IMR-90 (cell line): ENCODE measurements at regions not wholly inside any gene's neighbourhood (a gene's known extent, or its start where the extent isn't known, plus 50 kb on each side); places are given as distances from the start of the nearest gene placed in this dataset.

Experiments
- ATAC-seq: fragments of 200-7000 bp; cut with Tn5 transposase; 2 replicates; pipeline ENCODE4 v1.9.1; 2020; ENCODE audit warnings: low read depth, mild to moderate bottlenecking, moderate library complexity
- BruUV-seq: library from RNA; stranded (reverse); fragments of 400-500 nt; replicated peaks from 2 replicates; lab custom pipeline; 2021; lab: Mats Ljungman, UMichigan
- CTCF ChIA-PET: fragments of 300-600 bp; formaldehyde crosslinking; extraction: SDS; loops from one replicate; lab custom pipeline; 2021; ENCODE audit warnings: antibody characterized with exemption; lab: Yijun Ruan, JAX
- POLR2A ChIA-PET: fragments of 300-600 bp; sonication (Branson Sonifier 250); formaldehyde crosslinking; loops from one replicate; lab custom pipeline; 2022; ENCODE audit warnings: antibody characterized with exemption; ENCODE audit not compliant: unreplicated experiment; lab: Charles Lee
- DNase-seq: peaks from one replicate; pipeline ENCODE4 v3.0.0; 2013
- H2AFZ ChIP-seq: replicated peaks from 2 replicates; pipeline ENCODE3; 2013; ENCODE audit warnings: low read length, mild to moderate bottlenecking; ENCODE audit not compliant: poor library complexity
- H2AK5ac ChIP-seq: 2 replicates; pipeline ENCODE4 v1.6.1; 2013; ENCODE audit warnings: low read depth, low read length, inconsistent platforms
- H2AK9ac ChIP-seq: replicated peaks from 2 replicates; pipeline ENCODE3; 2013; ENCODE audit warnings: mild to moderate bottlenecking, low read depth, low read length, moderate library complexity; ENCODE audit not compliant: poor library complexity
- H2BK120ac ChIP-seq: 2 replicates; pipeline ENCODE4 v1.6.1; 2013; ENCODE audit warnings: low read depth, low read length, inconsistent platforms
- H2BK15ac ChIP-seq: 3 replicates; pipeline ENCODE4 v1.6.1; 2013; ENCODE audit warnings: low read depth, low read length, inconsistent platforms
- H2BK20ac ChIP-seq: 2 replicates; pipeline ENCODE4 v1.6.1; 2013; ENCODE audit warnings: low read depth, mild to moderate bottlenecking, inconsistent platforms, low read length, moderate library complexity
- H2BK5ac ChIP-seq: 2 replicates; pipeline ENCODE4 v1.6.1; 2013; ENCODE audit warnings: mild to moderate bottlenecking, low read depth, low read length, inconsistent platforms; ENCODE audit not compliant: poor library complexity, severe bottlenecking
- H3K14ac ChIP-seq: replicated peaks from 2 replicates; pipeline ENCODE4 v1.6.1; 2013; ENCODE audit warnings: low read depth, low read length, inconsistent platforms
- H3K18ac ChIP-seq: 2 replicates; pipeline ENCODE4 v1.6.1; 2013; ENCODE audit warnings: low read depth, low read length, control low read depth
- H3K23ac ChIP-seq: 2 replicates; pipeline ENCODE4 v1.6.1; 2013; ENCODE audit warnings: low read depth, low read length, inconsistent platforms
- H3K27ac ChIP-seq: 2 replicates; pipeline ENCODE4 v1.5.1; 2013; ENCODE audit warnings: mild to moderate bottlenecking, control low read depth, low read length; ENCODE audit not compliant: insufficient read depth
- H3K27me3 ChIP-seq: 2 replicates; pipeline ENCODE4 v1.6.1; 2013; ENCODE audit warnings: low read length; ENCODE audit not compliant: control insufficient read depth, insufficient read depth
- H3K36me3 ChIP-seq: 2 replicates; pipeline ENCODE4 v1.6.1; 2013; ENCODE audit warnings: low read length, mixed read lengths; ENCODE audit not compliant: control insufficient read depth, insufficient read depth
- H3K4ac ChIP-seq: 2 replicates; pipeline ENCODE4 v1.6.1; 2013; ENCODE audit warnings: low read depth, low read length, inconsistent platforms
- H3K4me1 ChIP-seq: 2 replicates; pipeline ENCODE4 v1.6.1; 2013; ENCODE audit warnings: low read length, mixed read lengths; ENCODE audit not compliant: control insufficient read depth, insufficient read depth
- H3K4me2 ChIP-seq: 2 replicates; pipeline ENCODE4 v1.6.1; 2013; ENCODE audit warnings: low read depth, mild to moderate bottlenecking, control low read depth, low read length, moderate library complexity
- H3K4me3 ChIP-seq: 2 replicates; pipeline ENCODE4 v1.5.1; 2013; ENCODE audit warnings: low read depth, mild to moderate bottlenecking, control low read depth, low read length, moderate library complexity; ENCODE audit not compliant: insufficient read depth
- H3K56ac ChIP-seq: 2 replicates; pipeline ENCODE4 v1.6.1; 2013; ENCODE audit warnings: low read length, inconsistent platforms; ENCODE audit not compliant: insufficient read depth; ENCODE audit errors: extremely low read depth
- H3K79me1 ChIP-seq, 2 experiments: 2 replicates each; pipeline ENCODE4 v1.6.1; 2013; ENCODE audit warnings: low read length in 2 of 2, inconsistent platforms in 1 of 2, low read depth in 1 of 2
- H3K9ac ChIP-seq: 2 replicates; pipeline ENCODE4 v1.6.1; 2013; ENCODE audit warnings: low read depth, low read length, control low read depth
- H3K9me1 ChIP-seq: 2 replicates; pipeline ENCODE4 v1.6.1; 2013; ENCODE audit warnings: low read length, inconsistent platforms; ENCODE audit not compliant: insufficient read depth
- H3K9me3 ChIP-seq: 2 replicates; pipeline ENCODE4 v1.6.1; 2013; ENCODE audit warnings: low read length; ENCODE audit not compliant: control insufficient read depth, insufficient read depth
- H4K20me1 ChIP-seq: 2 replicates; pipeline ENCODE4 v1.6.1; 2013; ENCODE audit warnings: low read length, inconsistent platforms; ENCODE audit not compliant: insufficient read depth
- H4K5ac ChIP-seq: 2 replicates; pipeline ENCODE4 v1.6.1; 2013; ENCODE audit warnings: mild to moderate bottlenecking, low read depth, low read length, control low read depth
- H4K8ac ChIP-seq, 2 experiments: 2 replicates each; pipeline ENCODE4 v1.6.1; 2013; ENCODE audit warnings: low read depth in 2 of 2, low read length in 2 of 2, control low read depth in 1 of 2, inconsistent platforms in 1 of 2
- H4K91ac ChIP-seq: 2 replicates; pipeline ENCODE4 v1.6.1; 2013; ENCODE audit warnings: low read depth, low read length, inconsistent platforms; ENCODE audit not compliant: insufficient read depth
- CEBPB ChIP-seq: IDR thresholded peaks from 2 replicates; pipeline ENCODE4 v1.6.1; 2012; ENCODE audit warnings: low read depth, low read length, improper control_type of control experiment
- MAFK ChIP-seq: IDR thresholded peaks from 2 replicates; pipeline ENCODE4 v1.6.1; 2012; ENCODE audit warnings: low read depth, low read length, improper control_type of control experiment
- MXI1 ChIP-seq: IDR thresholded peaks from 2 replicates; pipeline ENCODE4 v1.6.1; 2012; ENCODE audit warnings: low read depth, mild to moderate bottlenecking, low read length, moderate library complexity, borderline replicate concordance
- RAD21 ChIP-seq: IDR thresholded peaks from 2 replicates; pipeline ENCODE4 v1.6.1; 2012; ENCODE audit warnings: low read length, improper control_type of control experiment
- RCOR1 ChIP-seq: IDR thresholded peaks from 2 replicates; pipeline ENCODE4 v1.6.1; 2012; ENCODE audit warnings: mild to moderate bottlenecking, low read length, improper control_type of control experiment; ENCODE audit not compliant: insufficient replicate concordance
- WGBS, 2 experiments: methylation state at CpG; one replicate each; pipeline versions ENCODE4 v1.1.5 to v1.1.7; 2013; ENCODE audit warnings: missing lambda C conversion rate in 2 of 2; ENCODE audit not compliant: insufficient read length in 1 of 2; ENCODE audit errors: extremely low coverage in 2 of 2; 5-methylcytosine and 5-hydroxymethylcytosine counted together
- dilution Hi-C: fragments of 300-500 bp; cut with HindIII; formaldehyde crosslinking; loops from one replicate; pipeline ENCODE4 v1.14.3; 2018; ENCODE audit warnings: low sequenced_read_pairs; ENCODE audit not compliant: unreplicated experiment
- in situ Hi-C: fragments of 300-500 bp; cut with MboI; formaldehyde crosslinking; loops from 3 replicates; pipeline ENCODE4 v1.14.3; 2019; ENCODE audit warnings: low sequenced_read_pairs, inconsistent platforms, mixed read lengths
- intact Hi-C: fragments of 100-400 bp; cut with micrococcal nuclease; formaldehyde crosslinking; loops from 2 replicates; pipeline ENCODE4 v1.10.0; 2022
- TF ChIP-seq, protein P1 (sequence below): fragments of 150-350 bp; IDR thresholded peaks from 2 replicates; pipeline ENCODE4 v1.6.1; 2017; ENCODE audit warnings: mild to moderate bottlenecking, antibody characterized with exemption, low read length, low read depth
- TF ChIP-seq, protein P2 (sequence below): conservative IDR thresholded peaks from 2 replicates; pipeline ENCODE4 v1.5.1; 2012; ENCODE audit warnings: mild to moderate bottlenecking, low read depth, low read length, improper control_type of control experiment

DNA sequence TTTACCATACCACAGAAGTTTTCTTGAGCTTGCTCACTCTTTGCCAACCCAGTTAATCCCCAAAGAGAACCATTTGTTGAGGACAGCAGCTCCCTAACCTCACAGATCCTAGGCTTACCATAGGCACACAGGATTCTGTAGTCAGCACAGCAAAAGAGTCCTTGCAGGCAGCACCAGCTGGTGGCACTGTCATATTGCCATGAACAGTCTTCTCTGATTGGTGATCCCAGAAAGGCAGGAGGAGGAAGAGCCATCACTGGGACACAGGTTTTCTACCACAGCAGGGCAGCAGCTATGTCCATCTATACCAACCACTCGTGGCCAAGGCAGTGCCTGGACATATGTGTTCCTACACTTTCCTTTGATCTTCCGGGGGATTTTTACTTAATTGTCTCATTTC lies 297.1 kb upstream of the CD180 start:
- dilution Hi-C loops (no loop called here), intact Hi-C loops (no loop called here), in situ Hi-C loops (no loop called here)
- TF ChIP-seq CEBPB (no peak), RAD21 (no peak), RCOR1 (no peak), MXI1 (no peak), MAFK (no peak)
- TF ChIP-seq, protein P1, sequence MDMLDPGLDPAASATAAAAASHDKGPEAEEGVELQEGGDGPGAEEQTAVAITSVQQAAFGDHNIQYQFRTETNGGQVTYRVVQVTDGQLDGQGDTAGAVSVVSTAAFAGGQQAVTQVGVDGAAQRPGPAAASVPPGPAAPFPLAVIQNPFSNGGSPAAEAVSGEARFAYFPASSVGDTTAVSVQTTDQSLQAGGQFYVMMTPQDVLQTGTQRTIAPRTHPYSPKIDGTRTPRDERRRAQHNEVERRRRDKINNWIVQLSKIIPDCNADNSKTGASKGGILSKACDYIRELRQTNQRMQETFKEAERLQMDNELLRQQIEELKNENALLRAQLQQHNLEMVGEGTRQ = no peak
- TF ChIP-seq, protein P2, sequence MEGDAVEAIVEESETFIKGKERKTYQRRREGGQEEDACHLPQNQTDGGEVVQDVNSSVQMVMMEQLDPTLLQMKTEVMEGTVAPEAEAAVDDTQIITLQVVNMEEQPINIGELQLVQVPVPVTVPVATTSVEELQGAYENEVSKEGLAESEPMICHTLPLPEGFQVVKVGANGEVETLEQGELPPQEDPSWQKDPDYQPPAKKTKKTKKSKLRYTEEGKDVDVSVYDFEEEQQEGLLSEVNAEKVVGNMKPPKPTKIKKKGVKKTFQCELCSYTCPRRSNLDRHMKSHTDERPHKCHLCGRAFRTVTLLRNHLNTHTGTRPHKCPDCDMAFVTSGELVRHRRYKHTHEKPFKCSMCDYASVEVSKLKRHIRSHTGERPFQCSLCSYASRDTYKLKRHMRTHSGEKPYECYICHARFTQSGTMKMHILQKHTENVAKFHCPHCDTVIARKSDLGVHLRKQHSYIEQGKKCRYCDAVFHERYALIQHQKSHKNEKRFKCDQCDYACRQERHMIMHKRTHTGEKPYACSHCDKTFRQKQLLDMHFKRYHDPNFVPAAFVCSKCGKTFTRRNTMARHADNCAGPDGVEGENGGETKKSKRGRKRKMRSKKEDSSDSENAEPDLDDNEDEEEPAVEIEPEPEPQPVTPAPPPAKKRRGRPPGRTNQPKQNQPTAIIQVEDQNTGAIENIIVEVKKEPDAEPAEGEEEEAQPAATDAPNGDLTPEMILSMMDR = no peak
- no peak overlapping the region for H3K9ac ChIP-seq
- no peak overlapping the region for H2AK5ac ChIP-seq
- no peak overlapping the region for H4K5ac ChIP-seq
- no peak overlapping the region for H2BK15ac ChIP-seq
- no peak overlapping the region for H3K27ac ChIP-seq
- H3K4me2 ChIP-seq = no peak overlapping the region
- no peak overlapping the region for H2BK120ac ChIP-seq
- H3K27me3 ChIP-seq = no peaks in the 10 kb centered on the region
- no peaks in the 10 kb centered on the region for H3K9me1 ChIP-seq
- H3K79me1 ChIP-seq = no peaks in the 10 kb centered on the region
- H2BK5ac ChIP-seq = no peak overlapping the region
- no peaks in the 10 kb centered on the region for H4K20me1 ChIP-seq
- no peak overlapping the region for H2AFZ ChIP-seq
- CTCF ChIA-PET = interaction anchor here (0.7 kb wide), 1 partner anchor 759 kb away, joined by 3 read pairs; no protein-coding TSS in a partner anchor
- no peak overlapping the region for H2BK20ac ChIP-seq
- BruUV-seq = no TSS peak
- H4K8ac ChIP-seq = no peak overlapping the region
- H3K23ac ChIP-seq = no peak overlapping the region
- H3K18ac ChIP-seq = no peak overlapping the region
- ATAC-seq = no peak
- no peak overlapping the region for H3K4ac ChIP-seq
- whole genome bisulfite sequencing, 2 experiments = no CpG with 5 or more reads among the region's 2 CpGs
- no peaks in the 10 kb centered on the region for H3K4me1 ChIP-seq
- no peaks in the 10 kb centered on the region for H3K36me3 ChIP-seq
- no peaks in the 10 kb centered on the region for H3K9me3 ChIP-seq
- no peak overlapping the region for H4K91ac ChIP-seq
- no peak overlapping the region for H3K4me3 ChIP-seq
- POLR2A ChIA-PET = interaction anchor here (0.5 kb wide), 1 partner anchor 68 kb away, joined by 3 read pairs; no protein-coding TSS in a partner anchor
- no peak overlapping the region for H2AK9ac ChIP-seq
- no peak overlapping the region for H3K14ac ChIP-seq
- DNase-seq = no peak
- no peak overlapping the region for H3K56ac ChIP-seq
